H1 (cell line): ENCODE measurements at regions not wholly inside any gene's neighbourhood (a gene's known extent, or its start where the extent isn't known, plus 50 kb on each side); places are given as distances from the start of the nearest gene placed in this dataset.

Source experiments
- CTCF ChIA-PET: fragments of 300-600 bp; sonication (Branson Sonifier 250); formaldehyde crosslinking; loops from one replicate; lab custom pipeline; 2021; ENCODE audit not compliant: partially characterized antibody; lab: Charles Lee
- POLR2A ChIA-PET: fragments of 300-600 bp; sonication (Branson Sonifier 250); formaldehyde crosslinking; loops from one replicate; lab custom pipeline; 2021; ENCODE audit warnings: inconsistent platforms; ENCODE audit not compliant: partially characterized antibody; lab: Charles Lee
- DNase-seq, 2 experiments: peaks; one replicate each; pipeline versions ENCODE4 v3.0.0 to v3.0.0-alpha.2; 2010 to 2022; ENCODE audit warnings: low spot score in 2 of 2, low read depth in 1 of 2, mixed read lengths in 1 of 2
- FAIRE-seq: peaks from 2 replicates; lab custom pipeline; 2011; peaks lifted over from hg19 to GRCh38; lab: Jason Lieb, UNC
- H2AFZ ChIP-seq: 2 replicates; pipeline ENCODE4 v1.8.1; 2012; ENCODE audit warnings: low read length, inconsistent platforms
- H2AK5ac ChIP-seq: 2 replicates; pipeline ENCODE4 v1.6.1; 2013; ENCODE audit warnings: low read depth, low read length
- H2BK120ac ChIP-seq: replicated peaks from 2 replicates; pipeline ENCODE3; 2013; ENCODE audit warnings: low read depth, low read length, inconsistent platforms
- H2BK12ac ChIP-seq: 2 replicates; pipeline ENCODE4 v1.6.1; 2013; ENCODE audit warnings: low read depth, low read length
- H2BK15ac ChIP-seq: 2 replicates; pipeline ENCODE4 v1.6.1; 2013; ENCODE audit warnings: low read length
- H2BK20ac ChIP-seq: 2 replicates; pipeline ENCODE4 v1.6.1; 2013; ENCODE audit warnings: low read length
- H2BK5ac ChIP-seq: 2 replicates; pipeline ENCODE4 v1.6.1; 2013; ENCODE audit warnings: low read depth, low read length
- H3K14ac ChIP-seq: 2 replicates; pipeline ENCODE4 v1.6.1; 2013; ENCODE audit warnings: inconsistent platforms; ENCODE audit not compliant: insufficient read length
- H3K18ac ChIP-seq: 2 replicates; pipeline ENCODE4 v1.6.1; 2013; ENCODE audit warnings: low read length; ENCODE audit errors: extremely low read depth
- H3K23ac ChIP-seq: 2 replicates; pipeline ENCODE4 v1.6.1; 2013; ENCODE audit warnings: inconsistent platforms; ENCODE audit not compliant: insufficient read length
- H3K23me2 ChIP-seq: 2 replicates; pipeline ENCODE4 v1.6.1; 2013; ENCODE audit warnings: low read depth, low read length
- H3K27ac ChIP-seq: 2 replicates; pipeline ENCODE4 v1.6.1; 2011; ENCODE audit warnings: low read depth, low read length, inconsistent platforms
- H3K27me3 ChIP-seq, 4 experiments: replicated peaks in 1 of 4; 1 replicate in 1 of 4; 2 replicates in 3 of 4; pipeline versions ENCODE4 v1.6.1 to v1.8.1; 2011 to 2013; ENCODE audit warnings: low read length in 3 of 4, mild to moderate bottlenecking in 3 of 4, inconsistent platforms in 2 of 4, mixed read lengths in 2 of 4, moderate library complexity in 1 of 4; ENCODE audit not compliant: control insufficient read depth in 3 of 4, insufficient read depth in 3 of 4; ENCODE audit errors: extremely low read depth in 1 of 4
- H3K36me3 ChIP-seq, 4 experiments: 2 replicates each; pipeline versions ENCODE4 v1.6.1 to v1.8.1; 2011 to 2013; ENCODE audit warnings: mild to moderate bottlenecking in 4 of 4, low read length in 3 of 4, moderate library complexity in 2 of 4, control low read depth in 1 of 4, inconsistent platforms in 1 of 4; ENCODE audit not compliant: insufficient read depth in 4 of 4, control insufficient read depth in 2 of 4
- H3K4ac ChIP-seq: replicated peaks from 2 replicates; pipeline ENCODE3; 2013; ENCODE audit warnings: low read length, low read depth, mixed read lengths, inconsistent platforms; ENCODE audit not compliant: insufficient read length
- H3K4me1 ChIP-seq, 4 experiments: replicated peaks in 1 of 4; 1 replicate in 1 of 4; 2 replicates in 3 of 4; pipeline versions ENCODE4 v1.6.1 to v1.8.1; 2011 to 2013; ENCODE audit warnings: low read length in 3 of 4, inconsistent platforms in 2 of 4, mixed read lengths in 1 of 4; ENCODE audit not compliant: insufficient read depth in 4 of 4, control insufficient read depth in 3 of 4
- H3K4me2 ChIP-seq, 2 experiments: 2 replicates each; pipeline versions ENCODE4 v1.6.1 to v1.8.1; 2011 to 2013; ENCODE audit warnings: low read depth in 2 of 2, low read length in 2 of 2, control low read depth in 1 of 2, inconsistent platforms in 1 of 2, mild to moderate bottlenecking in 1 of 2; ENCODE audit not compliant: insufficient read depth in 1 of 2
- H3K4me3 ChIP-seq, 4 experiments: fragments of 200-600, 300-600 bp in 1 of 4; sonication (generic), shearing (Covaris generic), sonication (Bioruptor Twin) in 1 of 4; 2 replicates each; pipeline versions ENCODE4 v1.5.1 to v1.8.1; 2011 to 2016; ENCODE audit warnings: low read length in 4 of 4, low read depth in 3 of 4, control low read depth in 2 of 4, inconsistent platforms in 2 of 4, mild to moderate bottlenecking in 2 of 4, mixed read lengths in 1 of 4, moderate library complexity in 1 of 4; ENCODE audit not compliant: insufficient read depth in 2 of 4; ENCODE audit errors: extremely low read depth in 1 of 4
- H3K56ac ChIP-seq: replicated peaks from 2 replicates; pipeline ENCODE3; 2013; ENCODE audit warnings: low read depth, mild to moderate bottlenecking, mixed read lengths, low read length, inconsistent platforms; ENCODE audit not compliant: insufficient read length
- H3K79me1 ChIP-seq: 2 replicates; pipeline ENCODE4 v1.6.1; 2013; ENCODE audit warnings: low read depth, low read length, control low read depth
- H3K79me2 ChIP-seq, 2 experiments: 2 replicates each; pipeline versions ENCODE4 v1.6.1 to v1.8.1; 2012 to 2013; ENCODE audit warnings: low read length in 2 of 2, mild to moderate bottlenecking in 2 of 2, inconsistent platforms in 1 of 2; ENCODE audit not compliant: insufficient read depth in 2 of 2, control insufficient read depth in 1 of 2
- H3K9ac ChIP-seq, 4 experiments: replicated peaks in 1 of 4; 1 replicate in 1 of 4; 2 replicates in 3 of 4; pipeline versions ENCODE4 v1.6.1 to v1.8.1; 2011 to 2013; ENCODE audit warnings: low read depth in 3 of 4, low read length in 3 of 4, control low read depth in 2 of 4, mild to moderate bottlenecking in 2 of 4, moderate library complexity in 2 of 4, inconsistent platforms in 1 of 4; ENCODE audit errors: extremely low read depth in 1 of 4
- H3K9me3 ChIP-seq, 2 experiments: 2 replicates each; pipeline versions ENCODE4 v1.6.1 to v1.8.1; 2012 to 2013; ENCODE audit warnings: mild to moderate bottlenecking in 2 of 2, moderate library complexity in 2 of 2, control low read depth in 1 of 2, inconsistent platforms in 1 of 2, low read depth in 1 of 2, low read length in 1 of 2, mixed read lengths in 1 of 2; ENCODE audit not compliant: insufficient read depth in 2 of 2
- H4K20me1 ChIP-seq, 2 experiments: replicated peaks in 1 of 2; 2 replicates each; pipeline versions ENCODE3 to v1.8.1; 2011 to 2013; ENCODE audit warnings: inconsistent platforms in 2 of 2, low read length in 2 of 2, mild to moderate bottlenecking in 1 of 2; ENCODE audit not compliant: insufficient read depth in 2 of 2, control insufficient read depth in 1 of 2
- H4K5ac ChIP-seq: 2 replicates; pipeline ENCODE4 v1.6.1; 2013; ENCODE audit warnings: low read length, low read depth, mixed read lengths, inconsistent platforms; ENCODE audit not compliant: insufficient read length
- H4K8ac ChIP-seq: 2 replicates; pipeline ENCODE4 v1.8.0; 2013; ENCODE audit warnings: mild to moderate bottlenecking, moderate library complexity, low read length, inconsistent platforms; ENCODE audit not compliant: insufficient read depth; ENCODE audit errors: extremely low read depth
- H4K91ac ChIP-seq: replicated peaks from 2 replicates; pipeline ENCODE3; 2013; ENCODE audit warnings: low read length, mixed read lengths, inconsistent platforms; ENCODE audit not compliant: insufficient read length
- BACH1 ChIP-seq: IDR thresholded peaks from 2 replicates; pipeline ENCODE4 v1.6.1; 2012; ENCODE audit warnings: low read length, improper control_type of control experiment
- BCL11A ChIP-seq, 2 experiments: IDR thresholded peaks; one replicate each; pipeline ENCODE4 v1.6.1; 2011; ENCODE audit warnings: low read depth in 2 of 2, low read length in 2 of 2, mild to moderate bottlenecking in 2 of 2
- CHD1 ChIP-seq: IDR thresholded peaks from 2 replicates; pipeline ENCODE4 v1.6.1; 2012; ENCODE audit warnings: low read depth, low read length, improper control_type of control experiment
- EGR1 ChIP-seq: IDR thresholded peaks from 2 replicates; pipeline ENCODE4 v1.6.1; 2011; ENCODE audit warnings: low read depth, low read length, borderline replicate concordance
- EZH2 ChIP-seq: fragments of 200-600 bp; sonication (generic); IDR thresholded peaks from 2 replicates; pipeline ENCODE4 v1.7.1; 2012; ENCODE audit warnings: low read depth, mild to moderate bottlenecking, moderate library complexity, low read length, inconsistent platforms; ENCODE audit not compliant: severe bottlenecking
- HDAC6 ChIP-seq: IDR thresholded peaks from one replicate; pipeline ENCODE4 v1.7.1; 2012; ENCODE audit warnings: low read depth, mild to moderate bottlenecking, inconsistent platforms, low read length, moderate library complexity
- MAFK ChIP-seq: IDR thresholded peaks from 2 replicates; pipeline ENCODE4 v1.6.1; 2012; ENCODE audit warnings: low read depth, mild to moderate bottlenecking, improper control_type of control experiment, low read length
- MAX ChIP-seq: IDR thresholded peaks from 2 replicates; pipeline ENCODE4 v1.6.1; 2012; ENCODE audit warnings: inconsistent platforms
- NANOG ChIP-seq: IDR thresholded peaks from 2 replicates; pipeline ENCODE4 v1.6.1; 2011; ENCODE audit warnings: low read length, low read depth, mild to moderate bottlenecking, inconsistent platforms; ENCODE audit not compliant: insufficient read depth, poor library complexity, severe bottlenecking
- POLR2AphosphoS5 ChIP-seq: IDR thresholded peaks from 2 replicates; pipeline ENCODE4 v1.6.1; 2011; ENCODE audit warnings: low read depth, low read length
- POU5F1 ChIP-seq: IDR thresholded peaks from 2 replicates; pipeline ENCODE4 v1.6.1; 2011; ENCODE audit warnings: low read depth, mild to moderate bottlenecking, low read length, moderate library complexity
- SIRT6 ChIP-seq: IDR thresholded peaks from one replicate; pipeline ENCODE4 v1.7.1; 2012; ENCODE audit warnings: low read length, inconsistent platforms
- SIX5 ChIP-seq: IDR thresholded peaks from 2 replicates; pipeline ENCODE4 v1.6.1; 2011; ENCODE audit warnings: mild to moderate bottlenecking, low read depth, low read length
- TAF7 ChIP-seq: optimal IDR thresholded peaks from 2 replicates; pipeline ENCODE3; 2011; ENCODE audit warnings: low read depth, mild to moderate bottlenecking, inconsistent platforms, low read length, moderate library complexity, borderline replicate concordance
- TCF12 ChIP-seq: IDR thresholded peaks from 2 replicates; pipeline ENCODE4 v1.6.1; 2011; ENCODE audit warnings: low read depth, mild to moderate bottlenecking, low read length
- TEAD4 ChIP-seq: IDR thresholded peaks from 2 replicates; pipeline ENCODE4 v1.6.1; 2012; ENCODE audit warnings: low read depth, low read length, inconsistent platforms, mixed read lengths
- YY1 ChIP-seq: IDR thresholded peaks from 2 replicates; pipeline ENCODE4 v1.6.1; 2011; ENCODE audit warnings: low read depth, mild to moderate bottlenecking, low read length
- WGBS, 2 experiments: shearing (Covaris generic) in 1 of 2; methylation state at CpG; one replicate each; pipeline versions ENCODE4 v1.1.6 to v1.1.7; 2013 to 2015; ENCODE audit warnings: low lambda C conversion rate in 2 of 2, mixed read lengths in 2 of 2, inconsistent platforms in 1 of 2, low coverage in 1 of 2, missing lambda C conversion rate in 1 of 2; ENCODE audit not compliant: insufficient replicate concordance in 2 of 2, insufficient coverage in 1 of 2, insufficient read length in 1 of 2; ENCODE audit errors: extremely low coverage in 1 of 2, missing lambda C conversion rate in 1 of 2; 5-methylcytosine and 5-hydroxymethylcytosine counted together

- Histone ChIP-seq H3K79me1 (no peaks in the 10 kb centered on the region), H3K9me3 (peaks cover 0 to 6% of the 10 kb centered on the region in 2 experiments; a peak in 1 of 4 replicates), H3K14ac (no peak overlapping the region), H3K9ac (no peak overlapping the region), H3K4ac (no peak overlapping the region), H3K36me3 (no peaks in the 10 kb centered on the region; a peak in 1 of 8 replicates), H3K79me2 (no peaks in the 10 kb centered on the region), H2AFZ (no peak overlapping the region), H3K18ac (no peak overlapping the region), H2AK5ac (no peak overlapping the region), H3K4me2 (no peak overlapping the region), H2BK5ac (no peak overlapping the region), H4K20me1 (no peaks in the 10 kb centered on the region), H4K8ac (no peak overlapping the region), H4K5ac (no peak overlapping the region), H3K23me2 (no peaks in the 10 kb centered on the region), H3K27me3 (no peaks in the 10 kb centered on the region), H3K56ac (no peak overlapping the region), H2BK12ac (no peak overlapping the region), H2BK20ac (no peak overlapping the region), H3K4me3 (no peak overlapping the region), H2BK15ac (no peak overlapping the region), H3K4me1 (no peaks in the 10 kb centered on the region; a peak in 1 of 7 replicates), H3K27ac (no peak overlapping the region), H4K91ac (no peak overlapping the region), H2BK120ac (no peak overlapping the region), H3K23ac (no peak overlapping the region)
- CTCF ChIA-PET = interaction anchor here (1.1 kb wide), 1 partner anchor 11 kb away, joined by 4 read pairs; no protein-coding TSS in a partner anchor
- DNase-seq = no peak
- POLR2A ChIA-PET = no interaction called here
- WGBS, 2 experiments = 94% methylated on average over 1 of the region's 1 CpG; no CpG with 5 or more reads in 1 of the 2 experiments
- FAIRE-seq = no peak
- TF ChIP-seq MAX (no peak), TCF12 (no peak), YY1 (no peak), CHD1 (no peak), EZH2 (no peak), POLR2AphosphoS5 (no peak), MAFK (no peak), EGR1 (no peak), POU5F1 (no peak), TEAD4 (no peak), SIRT6 (no peak), NANOG (no peak), HDAC6 (no peak), BCL11A (IDR thresholded peaks at IDR 0.05; ENCODE audit: low read depth in 2 of 2, low read length in 2 of 2) (no peak), SIX5 (no peak), TAF7 (no peak), BACH1 (no peak)
These were observed 604.0 kb upstream of the PFKP start for GRCh38 chr10:2463316-2463715.
